Endothelial cell of umbilical vein (primary cell): ENCODE measurements at regions not wholly inside any gene's neighbourhood (a gene's known extent, or its start where the extent isn't known, plus 50 kb on each side); places are given as distances from the start of the nearest gene placed in this dataset.
A peak's percentile ranks its signal among the peaks of the same experiment; 100 is the strongest.
"Not testable (repeated sequence)": the region's sequence is repeated elsewhere in the genome, so short reads cannot be mapped to it uniquely, and the experiment has no call there.

ENCODE experiments used
- BruUV-seq: library from RNA; stranded (reverse); fragments of 400-500 nt; replicated peaks from 2 replicates; lab custom pipeline; 2021; lab: Mats Ljungman, UMichigan
- CTCF ChIA-PET: fragments of 300-600, 350-600 bp; sonication (Branson Sonifier 250); formaldehyde crosslinking; loops from one replicate; lab custom pipeline; 2021; ENCODE audit warnings: antibody characterized with exemption, inconsistent platforms; lab: Charles Lee
- POLR2A ChIA-PET: fragments of 300-600, 350-600 bp; sonication (Branson Sonifier 250); formaldehyde crosslinking; loops from one replicate; lab custom pipeline; 2021; ENCODE audit warnings: antibody characterized with exemption, inconsistent platforms; lab: Charles Lee
- DNase-seq: peaks from one replicate; pipeline ENCODE4 v3.0.0-alpha.2; 2011; ENCODE audit warnings: low read depth, low spot score
- FAIRE-seq: peaks from 2 replicates; lab custom pipeline; 2011; peaks lifted over from hg19 to GRCh38; lab: Jason Lieb, UNC
- H2AFZ ChIP-seq: 2 replicates; pipeline ENCODE4 v1.6.0; 2012; ENCODE audit warnings: low read depth, low read length, control low read depth, inconsistent platforms
- H3K27ac ChIP-seq: 2 replicates; pipeline ENCODE4 v1.5.1; 2011; ENCODE audit warnings: low read depth, mild to moderate bottlenecking, control low read depth, low read length, moderate library complexity; ENCODE audit not compliant: insufficient read depth
- H3K27me3 ChIP-seq, 2 experiments: 2 replicates each; pipeline versions ENCODE4 v1.6.0 to v1.6.1; 2011; ENCODE audit warnings: low read length in 2 of 2, mixed read lengths in 1 of 2; ENCODE audit not compliant: control insufficient read depth in 2 of 2, insufficient read depth in 2 of 2
- H3K36me3 ChIP-seq, 2 experiments: 2 replicates in 1 of 2; 3 replicates in 1 of 2; pipeline ENCODE4 v1.5.1; 2011; ENCODE audit warnings: low read length in 2 of 2, mild to moderate bottlenecking in 1 of 2, moderate library complexity in 1 of 2; ENCODE audit not compliant: control insufficient read depth in 2 of 2, insufficient read depth in 2 of 2; ENCODE audit errors: extremely low read depth in 1 of 2
- H3K4me1 ChIP-seq: 3 replicates; pipeline ENCODE4 v1.5.1; 2011; ENCODE audit warnings: mild to moderate bottlenecking, low read length; ENCODE audit not compliant: control insufficient read depth, insufficient read depth; ENCODE audit errors: extremely low read depth
- H3K4me2 ChIP-seq: 2 replicates; pipeline ENCODE4 v1.6.1; 2011; ENCODE audit warnings: low read length, control low read depth, mixed read lengths; ENCODE audit not compliant: insufficient read depth
- H3K4me3 ChIP-seq, 3 experiments: fragments of 200-600 bp in 1 of 3; sonication (generic), shearing (Covaris generic) in 1 of 3; replicated peaks in 1 of 3; 2 replicates each; pipeline ENCODE4 v1.5.1; 2011 to 2016; ENCODE audit warnings: control low read depth in 3 of 3, low read length in 3 of 3, mild to moderate bottlenecking in 2 of 3, inconsistent platforms in 1 of 3, low read depth in 1 of 3, moderate library complexity in 1 of 3; ENCODE audit not compliant: insufficient read depth in 1 of 3
- H3K79me2 ChIP-seq: 2 replicates; pipeline ENCODE4 v1.6.0; 2012; ENCODE audit warnings: low read length, inconsistent platforms; ENCODE audit not compliant: control insufficient read depth, insufficient read depth
- H3K9ac ChIP-seq: replicated peaks from 2 replicates; pipeline ENCODE3; 2011; ENCODE audit warnings: low read length, control low read depth; ENCODE audit not compliant: insufficient read depth; ENCODE audit errors: extremely low read depth
- H3K9me1 ChIP-seq: replicated peaks from 3 replicates; pipeline ENCODE4 v1.6.0; 2011; ENCODE audit warnings: mild to moderate bottlenecking, low read length; ENCODE audit not compliant: control insufficient read depth, insufficient read depth; ENCODE audit errors: extremely low read depth
- H3K9me3 ChIP-seq: replicated peaks from 2 replicates; pipeline ENCODE4 v1.5.1; 2012; ENCODE audit warnings: low read length, inconsistent platforms; ENCODE audit not compliant: control insufficient read depth, insufficient read depth
- H4K20me1 ChIP-seq: replicated peaks from 2 replicates; pipeline ENCODE3; 2011; ENCODE audit warnings: mild to moderate bottlenecking, low read length; ENCODE audit not compliant: control insufficient read depth, insufficient read depth; ENCODE audit errors: extremely low read depth
- dilution Hi-C: fragments of 300-500 bp; cut with MboI; formaldehyde crosslinking; loops from one replicate; pipeline ENCODE4 v1.15.0; 2019; ENCODE audit warnings: low sequenced_read_pairs; ENCODE audit not compliant: extremely low pct_ligation_motif_present
- intact Hi-C: fragments of 100-400 bp; cut with micrococcal nuclease; formaldehyde crosslinking; loops from one replicate; pipeline ENCODE4 v1.10.0; 2022

GRCh38 chr17:30729471-30730170 is 94.9 kb downstream of the CRLF3 start:
- DNase-seq, H2AFZ ChIP-seq, H3K9me3 ChIP-seq, H3K4me3 ChIP-seq, H3K27me3 ChIP-seq, BruUV-seq, FAIRE-seq, POLR2A ChIA-PET, intact Hi-C loops, H3K9me1 ChIP-seq, H3K4me2 ChIP-seq, H3K36me3 ChIP-seq, H3K27ac ChIP-seq, H3K4me1 ChIP-seq, dilution Hi-C loops, H3K9ac ChIP-seq, H4K20me1 ChIP-seq: not testable (repeated sequence)
- CTCF ChIA-PET, result interaction anchor here (0.9 kb wide), 1 partner anchor 11 kb away, joined by 3 read pairs; no protein-coding TSS in a partner anchor
- peaks cover 27% of the 10 kb centered on the region for H3K79me2 ChIP-seq

GRCh38 chr17:30727517-30727916 is 97.0 kb downstream of the CRLF3 start:
- FAIRE-seq, dilution Hi-C loops, H3K9me3 ChIP-seq, H3K4me2 ChIP-seq, H3K9ac ChIP-seq, H2AFZ ChIP-seq, BruUV-seq, DNase-seq, H3K9me1 ChIP-seq, intact Hi-C loops, POLR2A ChIA-PET, H3K79me2 ChIP-seq, H4K20me1 ChIP-seq, H3K27ac ChIP-seq, H3K36me3 ChIP-seq, H3K4me1 ChIP-seq, CTCF ChIA-PET, H3K4me3 ChIP-seq, H3K27me3 ChIP-seq: not testable (repeated sequence)

- H2AFZ ChIP-seq, POLR2A ChIA-PET, H3K9me1 ChIP-seq, H3K4me1 ChIP-seq, BruUV-seq, H3K4me2 ChIP-seq, H3K79me2 ChIP-seq, H3K27me3 ChIP-seq, H3K36me3 ChIP-seq, CTCF ChIA-PET, dilution Hi-C loops, H3K9me3 ChIP-seq, H3K9ac ChIP-seq, intact Hi-C loops, H3K4me3 ChIP-seq, DNase-seq, H4K20me1 ChIP-seq, H3K27ac ChIP-seq: not testable (repeated sequence)
- peak; percentile 8 for FAIRE-seq
Observed at GRCh38 chr17:30726734-30727133, 97.8 kb downstream of the CRLF3 start.

- H3K9ac ChIP-seq, DNase-seq, CTCF ChIA-PET, H3K79me2 ChIP-seq, POLR2A ChIA-PET, H3K4me2 ChIP-seq, H4K20me1 ChIP-seq, dilution Hi-C loops, BruUV-seq, H2AFZ ChIP-seq, H3K9me1 ChIP-seq, H3K36me3 ChIP-seq, H3K4me3 ChIP-seq, H3K9me3 ChIP-seq, intact Hi-C loops, H3K4me1 ChIP-seq, H3K27me3 ChIP-seq, H3K27ac ChIP-seq: not testable (repeated sequence)
- peak; percentile 56 for FAIRE-seq
Observed at GRCh38 chr17:30726310-30726709, 98.2 kb downstream of the CRLF3 start.
